Chondrocyte (in vitro differentiated cells): ENCODE measurements at regions not wholly inside any gene's neighbourhood (a gene's known extent, or its start where the extent isn't known, plus 50 kb on each side); places are given as distances from the start of the nearest gene placed in this dataset.
"Not testable (repeated sequence)": the region's sequence is repeated elsewhere in the genome, so short reads cannot be mapped to it uniquely, and the experiment has no call there.

Source experiments
- DNase-seq: peaks from one replicate; pipeline ENCODE4 v3.0.0; 2021; ENCODE audit warnings: mixed read lengths, low spot score
- H3K27ac Mint-ChIP-seq: one replicate; pipeline ENCODE4 v1.8.0; 2021; ENCODE audit warnings: mild to moderate bottlenecking, moderate library complexity, mixed read lengths; ENCODE audit not compliant: unreplicated experiment
- H3K27me3 Mint-ChIP-seq: 2 replicates; pipeline ENCODE4 v1.8.0; 2021; ENCODE audit warnings: low read depth, mixed read lengths
- H3K36me3 Mint-ChIP-seq: 2 replicates; pipeline ENCODE4 v1.8.0; 2021; ENCODE audit warnings: low read depth, mixed read lengths
- H3K4me1 Mint-ChIP-seq: 2 replicates; pipeline ENCODE4 v1.8.0; 2021; ENCODE audit warnings: low read depth, mild to moderate bottlenecking, mixed read lengths
- H3K4me3 Mint-ChIP-seq: one replicate; pipeline ENCODE4 v1.8.0; 2021; ENCODE audit warnings: mild to moderate bottlenecking, moderate library complexity, mixed read lengths; ENCODE audit not compliant: unreplicated experiment
- H3K9me3 Mint-ChIP-seq: 2 replicates; pipeline ENCODE4 v1.8.0; 2021; ENCODE audit warnings: low read depth, mixed read lengths
- TF ChIP-seq, protein P1 (sequence below): fragments of 200-600 bp; sonication (generic); IDR thresholded peaks from 2 replicates; pipeline ENCODE4 v1.5.0; 2021; ENCODE audit warnings: antibody characterized with exemption, mild to moderate bottlenecking, moderate library complexity

DNA sequence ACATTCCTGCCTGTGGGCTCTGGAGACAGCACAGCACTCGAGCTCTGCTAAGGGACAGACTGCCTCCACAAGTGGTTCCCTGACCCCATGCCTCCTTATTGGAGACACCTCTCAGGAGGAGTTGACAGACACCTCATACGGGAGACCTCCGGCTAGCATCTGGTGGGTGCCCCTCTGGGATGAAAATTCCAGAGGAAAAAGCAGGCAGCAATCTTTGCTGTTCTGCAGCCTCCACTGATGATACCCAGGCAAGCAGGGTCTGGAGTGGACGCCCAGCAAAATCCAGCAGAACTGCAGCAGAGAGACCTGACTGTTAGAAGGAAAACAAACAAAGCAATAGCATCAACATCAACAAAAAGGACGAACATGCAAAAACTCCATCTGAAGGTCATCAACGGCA lies 639.4 kb downstream of the SLC16A7 start:
- no peak overlapping the region for H3K27ac Mint-ChIP-seq

GRCh38 chr12:60236416-60236815 lies 640.6 kb downstream of the SLC16A7 start:
- H3K36me3 Mint-ChIP-seq, DNase-seq, H3K27me3 Mint-ChIP-seq, H3K27ac Mint-ChIP-seq, H3K4me3 Mint-ChIP-seq: not testable (repeated sequence)
- peaks cover 19% of the 10 kb centered on the region for H3K9me3 Mint-ChIP-seq
- peaks cover 11% of the 10 kb centered on the region for H3K4me1 Mint-ChIP-seq

More for the DNA sequence above, 639.4 kb downstream of the SLC16A7 start:
- DNase-seq = no peak
- TF ChIP-seq, protein P1, sequence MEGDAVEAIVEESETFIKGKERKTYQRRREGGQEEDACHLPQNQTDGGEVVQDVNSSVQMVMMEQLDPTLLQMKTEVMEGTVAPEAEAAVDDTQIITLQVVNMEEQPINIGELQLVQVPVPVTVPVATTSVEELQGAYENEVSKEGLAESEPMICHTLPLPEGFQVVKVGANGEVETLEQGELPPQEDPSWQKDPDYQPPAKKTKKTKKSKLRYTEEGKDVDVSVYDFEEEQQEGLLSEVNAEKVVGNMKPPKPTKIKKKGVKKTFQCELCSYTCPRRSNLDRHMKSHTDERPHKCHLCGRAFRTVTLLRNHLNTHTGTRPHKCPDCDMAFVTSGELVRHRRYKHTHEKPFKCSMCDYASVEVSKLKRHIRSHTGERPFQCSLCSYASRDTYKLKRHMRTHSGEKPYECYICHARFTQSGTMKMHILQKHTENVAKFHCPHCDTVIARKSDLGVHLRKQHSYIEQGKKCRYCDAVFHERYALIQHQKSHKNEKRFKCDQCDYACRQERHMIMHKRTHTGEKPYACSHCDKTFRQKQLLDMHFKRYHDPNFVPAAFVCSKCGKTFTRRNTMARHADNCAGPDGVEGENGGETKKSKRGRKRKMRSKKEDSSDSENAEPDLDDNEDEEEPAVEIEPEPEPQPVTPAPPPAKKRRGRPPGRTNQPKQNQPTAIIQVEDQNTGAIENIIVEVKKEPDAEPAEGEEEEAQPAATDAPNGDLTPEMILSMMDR = no peak
- Mint-ChIP-seq H3K4me3 (no peak overlapping the region), H3K27me3 (no peaks in the 10 kb centered on the region), H3K4me1 (peaks cover 11% of the 10 kb centered on the region), H3K9me3 (peaks cover 19% of the 10 kb centered on the region), H3K36me3 (no peaks in the 10 kb centered on the region)

DNA sequence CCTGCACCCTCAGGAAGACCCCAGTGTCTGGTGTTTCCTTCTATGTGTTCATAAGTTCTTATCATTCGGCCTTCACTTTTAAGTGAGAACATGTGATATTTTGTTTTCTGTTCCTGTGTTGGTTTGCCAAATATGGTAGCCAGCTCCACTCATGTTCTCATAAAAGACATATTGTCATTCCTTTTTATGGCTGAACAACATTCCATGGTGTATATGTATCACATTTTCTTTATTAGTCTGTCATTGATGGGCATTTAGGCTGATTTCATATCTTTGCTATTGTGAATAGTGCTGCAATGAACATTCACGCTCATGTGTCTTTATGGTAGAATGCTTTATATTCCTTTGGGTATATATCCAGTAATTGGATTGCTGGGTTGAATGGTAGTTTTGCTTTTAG lies 645.1 kb downstream of the SLC16A7 start:
- Mint-ChIP-seq H3K4me3 (no peak overlapping the region), H3K27ac (no peak overlapping the region), H3K36me3 (no peaks in the 10 kb centered on the region), H3K4me1 (no peaks in the 10 kb centered on the region), H3K9me3 (peaks cover 17% of the 10 kb centered on the region), H3K27me3 (no peaks in the 10 kb centered on the region)
- no peak for DNase-seq
- TF ChIP-seq, protein P1 = no peak

DNA sequence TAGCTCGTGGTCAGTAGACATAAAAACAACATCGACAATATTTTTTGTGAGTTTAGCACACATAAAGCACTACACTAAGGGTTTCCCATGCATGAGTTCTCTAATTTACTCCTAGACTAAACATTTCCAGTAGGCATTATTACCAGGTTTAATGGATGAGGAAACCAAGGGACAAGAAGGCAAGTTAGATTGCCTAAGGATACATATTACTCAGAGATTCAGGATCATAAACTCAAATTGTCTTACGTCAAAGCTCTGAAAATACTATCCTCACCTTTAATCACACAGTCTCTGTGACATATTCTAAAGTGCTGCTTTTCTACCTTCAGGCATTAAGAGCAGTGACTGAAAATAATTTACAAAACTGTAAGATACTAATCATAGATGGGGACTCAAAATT lies 655.3 kb downstream of the SLC16A7 start:
- no peak for DNase-seq

GRCh38 chr12:60252359-60253096 lies 656.7 kb downstream of the SLC16A7 start:
- TF ChIP-seq, protein P1 = no peak
- no peaks in the 10 kb centered on the region for H3K27me3 Mint-ChIP-seq
- no peaks in the 10 kb centered on the region for H3K9me3 Mint-ChIP-seq
- H3K4me1 Mint-ChIP-seq = peaks cover 12% of the 10 kb centered on the region
- no peak overlapping the region for H3K27ac Mint-ChIP-seq
- no peaks in the 10 kb centered on the region for H3K36me3 Mint-ChIP-seq
- H3K4me3 Mint-ChIP-seq = no peak overlapping the region
- no peak for DNase-seq

More for the DNA sequence above, 655.3 kb downstream of the SLC16A7 start:
- no peaks in the 10 kb centered on the region for H3K27me3 Mint-ChIP-seq
- no peak overlapping the region for H3K4me3 Mint-ChIP-seq
- TF ChIP-seq, protein P1 = no peak
- H3K27ac Mint-ChIP-seq = no peak overlapping the region
- no peaks in the 10 kb centered on the region for H3K36me3 Mint-ChIP-seq
- H3K9me3 Mint-ChIP-seq = no peaks in the 10 kb centered on the region
- H3K4me1 Mint-ChIP-seq = no peaks in the 10 kb centered on the region

- Mint-ChIP-seq H3K36me3 (no peaks in the 10 kb centered on the region), H3K9me3 (no peaks in the 10 kb centered on the region), H3K4me1 (peaks cover 18% of the 10 kb centered on the region)
These were observed 659.2 kb downstream of the SLC16A7 start for GRCh38 chr12:60255044-60255443.

More at GRCh38 chr12:60255044-60255443, 659.2 kb downstream of the SLC16A7 start:
- Mint-ChIP-seq H3K27me3 (no peaks in the 10 kb centered on the region), H3K4me3 (no peak overlapping the region), H3K27ac (no peak overlapping the region)
- TF ChIP-seq, protein P1 = no peak
- DNase-seq = no peak
